H1 (cell line): ENCODE measurements at regions not wholly inside any gene's neighbourhood (a gene's known extent, or its start where the extent isn't known, plus 50 kb on each side); places are given as distances from the start of the nearest gene placed in this dataset.

Source experiments
- CTCF ChIA-PET: fragments of 300-600 bp; sonication (Branson Sonifier 250); formaldehyde crosslinking; loops from one replicate; lab custom pipeline; 2021; ENCODE audit not compliant: partially characterized antibody; lab: Charles Lee
- POLR2A ChIA-PET: fragments of 300-600 bp; sonication (Branson Sonifier 250); formaldehyde crosslinking; loops from one replicate; lab custom pipeline; 2021; ENCODE audit warnings: inconsistent platforms; ENCODE audit not compliant: partially characterized antibody; lab: Charles Lee
- DNase-seq, 2 experiments: peaks; one replicate each; pipeline versions ENCODE4 v3.0.0 to v3.0.0-alpha.2; 2010 to 2022; ENCODE audit warnings: low spot score in 2 of 2, low read depth in 1 of 2, mixed read lengths in 1 of 2
- FAIRE-seq: peaks from 2 replicates; lab custom pipeline; 2011; peaks lifted over from hg19 to GRCh38; lab: Jason Lieb, UNC
- H2AFZ ChIP-seq: 2 replicates; pipeline ENCODE4 v1.8.1; 2012; ENCODE audit warnings: low read length, inconsistent platforms
- H2AK5ac ChIP-seq: 2 replicates; pipeline ENCODE4 v1.6.1; 2013; ENCODE audit warnings: low read depth, low read length
- H2BK120ac ChIP-seq: replicated peaks from 2 replicates; pipeline ENCODE3; 2013; ENCODE audit warnings: low read depth, low read length, inconsistent platforms
- H2BK12ac ChIP-seq: 2 replicates; pipeline ENCODE4 v1.6.1; 2013; ENCODE audit warnings: low read depth, low read length
- H2BK15ac ChIP-seq: 2 replicates; pipeline ENCODE4 v1.6.1; 2013; ENCODE audit warnings: low read length
- H2BK20ac ChIP-seq: 2 replicates; pipeline ENCODE4 v1.6.1; 2013; ENCODE audit warnings: low read length
- H2BK5ac ChIP-seq: 2 replicates; pipeline ENCODE4 v1.6.1; 2013; ENCODE audit warnings: low read depth, low read length
- H3K14ac ChIP-seq: 2 replicates; pipeline ENCODE4 v1.6.1; 2013; ENCODE audit warnings: inconsistent platforms; ENCODE audit not compliant: insufficient read length
- H3K18ac ChIP-seq: 2 replicates; pipeline ENCODE4 v1.6.1; 2013; ENCODE audit warnings: low read length; ENCODE audit errors: extremely low read depth
- H3K23ac ChIP-seq: 2 replicates; pipeline ENCODE4 v1.6.1; 2013; ENCODE audit warnings: inconsistent platforms; ENCODE audit not compliant: insufficient read length
- H3K23me2 ChIP-seq: 2 replicates; pipeline ENCODE4 v1.6.1; 2013; ENCODE audit warnings: low read depth, low read length
- H3K27ac ChIP-seq: 2 replicates; pipeline ENCODE4 v1.6.1; 2011; ENCODE audit warnings: low read depth, low read length, inconsistent platforms
- H3K27me3 ChIP-seq, 4 experiments: replicated peaks in 1 of 4; 1 replicate in 1 of 4; 2 replicates in 3 of 4; pipeline versions ENCODE4 v1.6.1 to v1.8.1; 2011 to 2013; ENCODE audit warnings: low read length in 3 of 4, mild to moderate bottlenecking in 3 of 4, inconsistent platforms in 2 of 4, mixed read lengths in 2 of 4, moderate library complexity in 1 of 4; ENCODE audit not compliant: control insufficient read depth in 3 of 4, insufficient read depth in 3 of 4; ENCODE audit errors: extremely low read depth in 1 of 4
- H3K36me3 ChIP-seq, 4 experiments: 2 replicates each; pipeline versions ENCODE4 v1.6.1 to v1.8.1; 2011 to 2013; ENCODE audit warnings: mild to moderate bottlenecking in 4 of 4, low read length in 3 of 4, moderate library complexity in 2 of 4, control low read depth in 1 of 4, inconsistent platforms in 1 of 4; ENCODE audit not compliant: insufficient read depth in 4 of 4, control insufficient read depth in 2 of 4
- H3K4ac ChIP-seq: replicated peaks from 2 replicates; pipeline ENCODE3; 2013; ENCODE audit warnings: low read length, low read depth, mixed read lengths, inconsistent platforms; ENCODE audit not compliant: insufficient read length
- H3K4me1 ChIP-seq, 4 experiments: replicated peaks in 1 of 4; 1 replicate in 1 of 4; 2 replicates in 3 of 4; pipeline versions ENCODE4 v1.6.1 to v1.8.1; 2011 to 2013; ENCODE audit warnings: low read length in 3 of 4, inconsistent platforms in 2 of 4, mixed read lengths in 1 of 4; ENCODE audit not compliant: insufficient read depth in 4 of 4, control insufficient read depth in 3 of 4
- H3K4me2 ChIP-seq, 2 experiments: 2 replicates each; pipeline versions ENCODE4 v1.6.1 to v1.8.1; 2011 to 2013; ENCODE audit warnings: low read depth in 2 of 2, low read length in 2 of 2, control low read depth in 1 of 2, inconsistent platforms in 1 of 2, mild to moderate bottlenecking in 1 of 2; ENCODE audit not compliant: insufficient read depth in 1 of 2
- H3K4me3 ChIP-seq, 4 experiments: fragments of 200-600, 300-600 bp in 1 of 4; sonication (generic), shearing (Covaris generic), sonication (Bioruptor Twin) in 1 of 4; 2 replicates each; pipeline versions ENCODE4 v1.5.1 to v1.8.1; 2011 to 2016; ENCODE audit warnings: low read length in 4 of 4, low read depth in 3 of 4, control low read depth in 2 of 4, inconsistent platforms in 2 of 4, mild to moderate bottlenecking in 2 of 4, mixed read lengths in 1 of 4, moderate library complexity in 1 of 4; ENCODE audit not compliant: insufficient read depth in 2 of 4; ENCODE audit errors: extremely low read depth in 1 of 4
- H3K56ac ChIP-seq: replicated peaks from 2 replicates; pipeline ENCODE3; 2013; ENCODE audit warnings: low read depth, mild to moderate bottlenecking, mixed read lengths, low read length, inconsistent platforms; ENCODE audit not compliant: insufficient read length
- H3K79me1 ChIP-seq: 2 replicates; pipeline ENCODE4 v1.6.1; 2013; ENCODE audit warnings: low read depth, low read length, control low read depth
- H3K79me2 ChIP-seq, 2 experiments: 2 replicates each; pipeline versions ENCODE4 v1.6.1 to v1.8.1; 2012 to 2013; ENCODE audit warnings: low read length in 2 of 2, mild to moderate bottlenecking in 2 of 2, inconsistent platforms in 1 of 2; ENCODE audit not compliant: insufficient read depth in 2 of 2, control insufficient read depth in 1 of 2
- H3K9ac ChIP-seq, 4 experiments: replicated peaks in 1 of 4; 1 replicate in 1 of 4; 2 replicates in 3 of 4; pipeline versions ENCODE4 v1.6.1 to v1.8.1; 2011 to 2013; ENCODE audit warnings: low read depth in 3 of 4, low read length in 3 of 4, control low read depth in 2 of 4, mild to moderate bottlenecking in 2 of 4, moderate library complexity in 2 of 4, inconsistent platforms in 1 of 4; ENCODE audit errors: extremely low read depth in 1 of 4
- H3K9me3 ChIP-seq, 2 experiments: 2 replicates each; pipeline versions ENCODE4 v1.6.1 to v1.8.1; 2012 to 2013; ENCODE audit warnings: mild to moderate bottlenecking in 2 of 2, moderate library complexity in 2 of 2, control low read depth in 1 of 2, inconsistent platforms in 1 of 2, low read depth in 1 of 2, low read length in 1 of 2, mixed read lengths in 1 of 2; ENCODE audit not compliant: insufficient read depth in 2 of 2
- H4K20me1 ChIP-seq, 2 experiments: replicated peaks in 1 of 2; 2 replicates each; pipeline versions ENCODE3 to v1.8.1; 2011 to 2013; ENCODE audit warnings: inconsistent platforms in 2 of 2, low read length in 2 of 2, mild to moderate bottlenecking in 1 of 2; ENCODE audit not compliant: insufficient read depth in 2 of 2, control insufficient read depth in 1 of 2
- H4K5ac ChIP-seq: 2 replicates; pipeline ENCODE4 v1.6.1; 2013; ENCODE audit warnings: low read length, low read depth, mixed read lengths, inconsistent platforms; ENCODE audit not compliant: insufficient read length
- H4K8ac ChIP-seq: 2 replicates; pipeline ENCODE4 v1.8.0; 2013; ENCODE audit warnings: mild to moderate bottlenecking, moderate library complexity, low read length, inconsistent platforms; ENCODE audit not compliant: insufficient read depth; ENCODE audit errors: extremely low read depth
- H4K91ac ChIP-seq: replicated peaks from 2 replicates; pipeline ENCODE3; 2013; ENCODE audit warnings: low read length, mixed read lengths, inconsistent platforms; ENCODE audit not compliant: insufficient read length
- ASH2L ChIP-seq: fragments of 200-600, 300-600 bp; sonication (generic); IDR thresholded peaks from one replicate; pipeline ENCODE4 v1.7.1; 2017; ENCODE audit warnings: low read length
- BCL11A ChIP-seq, 2 experiments: IDR thresholded peaks; one replicate each; pipeline ENCODE4 v1.6.1; 2011; ENCODE audit warnings: low read depth in 2 of 2, low read length in 2 of 2, mild to moderate bottlenecking in 2 of 2
- CHD1 ChIP-seq: IDR thresholded peaks from 2 replicates; pipeline ENCODE4 v1.6.1; 2012; ENCODE audit warnings: low read depth, low read length, improper control_type of control experiment
- GTF2F1 ChIP-seq: IDR thresholded peaks from 2 replicates; pipeline ENCODE4 v1.6.1; 2012; ENCODE audit warnings: low read depth, low read length, improper control_type of control experiment, borderline replicate concordance
- MAFK ChIP-seq: IDR thresholded peaks from 2 replicates; pipeline ENCODE4 v1.6.1; 2012; ENCODE audit warnings: low read depth, mild to moderate bottlenecking, improper control_type of control experiment, low read length
- RBBP5 ChIP-seq: IDR thresholded peaks from 2 replicates; pipeline ENCODE4 v1.7.1; 2012; ENCODE audit warnings: low read depth, mild to moderate bottlenecking, inconsistent platforms, low read length, moderate library complexity, borderline replicate concordance
- RXRA ChIP-seq: IDR thresholded peaks from 2 replicates; pipeline ENCODE4 v1.6.1; 2011; ENCODE audit warnings: low read depth, mild to moderate bottlenecking, low read length, moderate library complexity; ENCODE audit not compliant: insufficient read depth
- SP1 ChIP-seq: IDR thresholded peaks from 2 replicates; pipeline ENCODE4 v1.6.1; 2011; ENCODE audit warnings: low read depth, low read length
- SUZ12 ChIP-seq: fragments of 200-600 bp; sonication (generic); IDR thresholded peaks from 2 replicates; pipeline ENCODE4 v1.6.1; 2012; ENCODE audit warnings: mild to moderate bottlenecking, inconsistent platforms, low read length, moderate library complexity, mixed read lengths
- TAF7 ChIP-seq: optimal IDR thresholded peaks from 2 replicates; pipeline ENCODE3; 2011; ENCODE audit warnings: low read depth, mild to moderate bottlenecking, inconsistent platforms, low read length, moderate library complexity, borderline replicate concordance
- WGBS, 2 experiments: shearing (Covaris generic) in 1 of 2; methylation state at CpG; one replicate each; pipeline versions ENCODE4 v1.1.6 to v1.1.7; 2013 to 2015; ENCODE audit warnings: low lambda C conversion rate in 2 of 2, mixed read lengths in 2 of 2, inconsistent platforms in 1 of 2, low coverage in 1 of 2, missing lambda C conversion rate in 1 of 2; ENCODE audit not compliant: insufficient replicate concordance in 2 of 2, insufficient coverage in 1 of 2, insufficient read length in 1 of 2; ENCODE audit errors: extremely low coverage in 1 of 2, missing lambda C conversion rate in 1 of 2; 5-methylcytosine and 5-hydroxymethylcytosine counted together

DNA sequence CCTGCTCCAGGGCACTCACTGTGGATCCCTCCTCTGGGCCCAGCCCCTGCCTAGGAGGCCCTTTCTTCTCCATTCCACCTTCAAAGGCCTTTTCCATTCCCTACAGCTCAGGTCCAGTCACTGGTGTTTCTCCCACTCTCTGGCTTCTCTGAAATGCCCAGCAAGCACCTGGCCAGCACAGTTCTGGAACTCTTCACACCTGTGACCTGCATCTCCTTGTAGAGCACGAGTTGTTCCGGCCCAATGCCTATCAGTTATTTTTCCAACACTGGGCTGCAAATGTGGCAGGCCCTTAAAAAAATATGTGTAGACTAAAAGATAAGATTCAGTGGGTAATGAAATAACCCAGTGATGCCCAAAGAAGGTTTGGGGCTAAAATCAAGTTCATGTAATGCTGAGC, 87.1 kb downstream of the PRLHR start:
- no peak for DNase-seq
- Histone ChIP-seq H3K4me1 (no peaks in the 10 kb centered on the region), H3K36me3 (no peaks in the 10 kb centered on the region), H3K27me3 (no peaks in the 10 kb centered on the region), H2AK5ac (no peak overlapping the region), H4K8ac (no peak overlapping the region), H2BK15ac (no peak overlapping the region), H3K79me1 (no peaks in the 10 kb centered on the region), H2AFZ (no peak overlapping the region), H3K23me2 (no peaks in the 10 kb centered on the region), H2BK5ac (no peak overlapping the region), H3K9ac (no peak overlapping the region), H3K23ac (no peak overlapping the region), H2BK12ac (no peak overlapping the region), H3K14ac (no peak overlapping the region), H4K5ac (no peak overlapping the region), H3K79me2 (no peaks in the 10 kb centered on the region), H3K18ac (no peak overlapping the region), H3K4me2 (no peak overlapping the region), H4K91ac (no peak overlapping the region), H2BK20ac (no peak overlapping the region), H3K9me3 (no peaks in the 10 kb centered on the region), H3K4me3 (no peak overlapping the region), H2BK120ac (no peak overlapping the region), H4K20me1 (no peaks in the 10 kb centered on the region), H3K56ac (no peak overlapping the region), H3K27ac (no peak overlapping the region), H3K4ac (no peak overlapping the region)
- no peak for FAIRE-seq
- ChIA-PET CTCF (interaction anchor here (0.9 to 1.2 kb wide), 3 partner anchors 32 to 119 kb away, joined by 3 read pairs; no protein-coding TSS in a partner anchor), POLR2A (no interaction called here)
- TF ChIP-seq GTF2F1 (no peak), MAFK (no peak), TAF7 (no peak), CHD1 (no peak), RXRA (no peak), SUZ12 (no peak), ASH2L (no peak), BCL11A (IDR thresholded peaks at IDR 0.05; ENCODE audit: low read depth in 2 of 2, low read length in 2 of 2) (no peak), SP1 (no peak), RBBP5 (no peak)
- 96% methylated on average over 2 of the region's 2 CpGs; no CpG with 5 or more reads in 1 of the 2 experiments for WGBS, 2 experiments
